CD4-positive, alpha-beta T cell treated with Interleukin-6 at 100 ng/mL for 8 hours (primary cell): ENCODE measurements at regions not wholly inside any gene's neighbourhood (a gene's known extent, or its start where the extent isn't known, plus 50 kb on each side); places are given as distances from the start of the nearest gene placed in this dataset.

Experiments used
- DNase-seq: peaks from one replicate; pipeline ENCODE4 v3.0.0-alpha.2; 2020; ENCODE audit warnings: mixed read lengths, low spot score

GRCh38 chr11:115843685-115844084 is 339.5 kb upstream of the CADM1 start:
- DNase-seq: no peak

- no peak for DNase-seq
Observed at GRCh38 chr11:115843111-115843510, 338.9 kb upstream of the CADM1 start.

GRCh38 chr11:115820026-115820425 is 315.8 kb upstream of the CADM1 start:
- DNase-seq: no peak

- no peak for DNase-seq
Observed at GRCh38 chr11:115819014-115819413, 314.8 kb upstream of the CADM1 start.

GRCh38 chr11:115817844-115818468 is 313.7 kb upstream of the CADM1 start:
- no peak for DNase-seq

GRCh38 chr11:115808351-115808940 is 304.2 kb upstream of the CADM1 start:
- no peak for DNase-seq

GRCh38 chr11:115806056-115806455 is 301.8 kb upstream of the CADM1 start:
- no peak for DNase-seq

GRCh38 chr11:115803073-115803740 is 299.0 kb upstream of the CADM1 start:
- no peak for DNase-seq

GRCh38 chr11:115802641-115803040 is 298.4 kb upstream of the CADM1 start:
- DNase-seq: no peak

- DNase-seq: no peak
Observed at GRCh38 chr11:115792903-115793302, 288.7 kb upstream of the CADM1 start.

- DNase-seq: no peak
Observed at GRCh38 chr11:115787302-115787701, 283.1 kb upstream of the CADM1 start.

GRCh38 chr11:115784796-115785521 is 280.7 kb upstream of the CADM1 start:
- no peak for DNase-seq

- DNase-seq: no peak
Observed at GRCh38 chr11:115780646-115781362, 276.6 kb upstream of the CADM1 start.

- DNase-seq: no peak
Observed at GRCh38 chr11:115778928-115779650, 274.9 kb upstream of the CADM1 start.

GRCh38 chr11:115776916-115777315 is 272.7 kb upstream of the CADM1 start:
- DNase-seq: no peak

GRCh38 chr11:115775846-115776245 is 271.6 kb upstream of the CADM1 start:
- no peak for DNase-seq

- DNase-seq: no peak
Observed at GRCh38 chr11:115774756-115775155, 270.5 kb upstream of the CADM1 start.

- no peak for DNase-seq
Observed at GRCh38 chr11:115769891-115770290, 265.7 kb upstream of the CADM1 start.

- no peak for DNase-seq
Observed at GRCh38 chr11:115767883-115768282, 263.7 kb upstream of the CADM1 start.

GRCh38 chr11:115767047-115767802 is 263.0 kb upstream of the CADM1 start:
- DNase-seq: no peak

- no peak for DNase-seq
Observed at GRCh38 chr11:115766561-115766960, 262.3 kb upstream of the CADM1 start.
